ENCODE measurements at regions not wholly inside any gene's neighbourhood (a gene's known extent, or its start where the extent isn't known, plus 50 kb on each side); places are given as distances from the start of the nearest gene placed in this dataset.

GRCh38 chr20:48364055-48364454 lies 463.7 kb downstream of the PREX1 start:
- no peak for TF ChIP-seq CTCF (IDR thresholded peaks at IDR 0.05)
- TF ChIP-seq POLR2A (IDR thresholded peaks at IDR 0.05) = no peak

All from esophagus squamous epithelium (tissue), 4 donors.